IMR-90 (cell line): ENCODE measurements at regions not wholly inside any gene's neighbourhood (a gene's known extent, or its start where the extent isn't known, plus 50 kb on each side); places are given as distances from the start of the nearest gene placed in this dataset.

Experiments
- ATAC-seq: fragments of 200-7000 bp; cut with Tn5 transposase; 2 replicates; pipeline ENCODE4 v1.9.1; 2020; ENCODE audit warnings: low read depth, mild to moderate bottlenecking, moderate library complexity
- BruUV-seq: library from RNA; stranded (reverse); fragments of 400-500 nt; replicated peaks from 2 replicates; lab custom pipeline; 2021; lab: Mats Ljungman, UMichigan
- CTCF ChIA-PET: fragments of 300-600 bp; formaldehyde crosslinking; extraction: SDS; loops from one replicate; lab custom pipeline; 2021; ENCODE audit warnings: antibody characterized with exemption; lab: Yijun Ruan, JAX
- POLR2A ChIA-PET: fragments of 300-600 bp; sonication (Branson Sonifier 250); formaldehyde crosslinking; loops from one replicate; lab custom pipeline; 2022; ENCODE audit warnings: antibody characterized with exemption; ENCODE audit not compliant: unreplicated experiment; lab: Charles Lee
- DNase-seq: peaks from one replicate; pipeline ENCODE4 v3.0.0; 2013
- H2AFZ ChIP-seq: replicated peaks from 2 replicates; pipeline ENCODE3; 2013; ENCODE audit warnings: low read length, mild to moderate bottlenecking; ENCODE audit not compliant: poor library complexity
- H2AK5ac ChIP-seq: 2 replicates; pipeline ENCODE4 v1.6.1; 2013; ENCODE audit warnings: low read depth, low read length, inconsistent platforms
- H2AK9ac ChIP-seq: replicated peaks from 2 replicates; pipeline ENCODE3; 2013; ENCODE audit warnings: mild to moderate bottlenecking, low read depth, low read length, moderate library complexity; ENCODE audit not compliant: poor library complexity
- H2BK120ac ChIP-seq: 2 replicates; pipeline ENCODE4 v1.6.1; 2013; ENCODE audit warnings: low read depth, low read length, inconsistent platforms
- H2BK15ac ChIP-seq: 3 replicates; pipeline ENCODE4 v1.6.1; 2013; ENCODE audit warnings: low read depth, low read length, inconsistent platforms
- H2BK20ac ChIP-seq: 2 replicates; pipeline ENCODE4 v1.6.1; 2013; ENCODE audit warnings: low read depth, mild to moderate bottlenecking, inconsistent platforms, low read length, moderate library complexity
- H2BK5ac ChIP-seq: 2 replicates; pipeline ENCODE4 v1.6.1; 2013; ENCODE audit warnings: mild to moderate bottlenecking, low read depth, low read length, inconsistent platforms; ENCODE audit not compliant: poor library complexity, severe bottlenecking
- H3K14ac ChIP-seq: replicated peaks from 2 replicates; pipeline ENCODE4 v1.6.1; 2013; ENCODE audit warnings: low read depth, low read length, inconsistent platforms
- H3K18ac ChIP-seq: 2 replicates; pipeline ENCODE4 v1.6.1; 2013; ENCODE audit warnings: low read depth, low read length, control low read depth
- H3K23ac ChIP-seq: 2 replicates; pipeline ENCODE4 v1.6.1; 2013; ENCODE audit warnings: low read depth, low read length, inconsistent platforms
- H3K27ac ChIP-seq: 2 replicates; pipeline ENCODE4 v1.5.1; 2013; ENCODE audit warnings: mild to moderate bottlenecking, control low read depth, low read length; ENCODE audit not compliant: insufficient read depth
- H3K27me3 ChIP-seq: 2 replicates; pipeline ENCODE4 v1.6.1; 2013; ENCODE audit warnings: low read length; ENCODE audit not compliant: control insufficient read depth, insufficient read depth
- H3K36me3 ChIP-seq: 2 replicates; pipeline ENCODE4 v1.6.1; 2013; ENCODE audit warnings: low read length, mixed read lengths; ENCODE audit not compliant: control insufficient read depth, insufficient read depth
- H3K4ac ChIP-seq: 2 replicates; pipeline ENCODE4 v1.6.1; 2013; ENCODE audit warnings: low read depth, low read length, inconsistent platforms
- H3K4me1 ChIP-seq: 2 replicates; pipeline ENCODE4 v1.6.1; 2013; ENCODE audit warnings: low read length, mixed read lengths; ENCODE audit not compliant: control insufficient read depth, insufficient read depth
- H3K4me2 ChIP-seq: 2 replicates; pipeline ENCODE4 v1.6.1; 2013; ENCODE audit warnings: low read depth, mild to moderate bottlenecking, control low read depth, low read length, moderate library complexity
- H3K4me3 ChIP-seq: 2 replicates; pipeline ENCODE4 v1.5.1; 2013; ENCODE audit warnings: low read depth, mild to moderate bottlenecking, control low read depth, low read length, moderate library complexity; ENCODE audit not compliant: insufficient read depth
- H3K56ac ChIP-seq: 2 replicates; pipeline ENCODE4 v1.6.1; 2013; ENCODE audit warnings: low read length, inconsistent platforms; ENCODE audit not compliant: insufficient read depth; ENCODE audit errors: extremely low read depth
- H3K79me1 ChIP-seq, 2 experiments: 2 replicates each; pipeline ENCODE4 v1.6.1; 2013; ENCODE audit warnings: low read length in 2 of 2, inconsistent platforms in 1 of 2, low read depth in 1 of 2
- H3K9ac ChIP-seq: 2 replicates; pipeline ENCODE4 v1.6.1; 2013; ENCODE audit warnings: low read depth, low read length, control low read depth
- H3K9me1 ChIP-seq: 2 replicates; pipeline ENCODE4 v1.6.1; 2013; ENCODE audit warnings: low read length, inconsistent platforms; ENCODE audit not compliant: insufficient read depth
- H3K9me3 ChIP-seq: 2 replicates; pipeline ENCODE4 v1.6.1; 2013; ENCODE audit warnings: low read length; ENCODE audit not compliant: control insufficient read depth, insufficient read depth
- H4K20me1 ChIP-seq: 2 replicates; pipeline ENCODE4 v1.6.1; 2013; ENCODE audit warnings: low read length, inconsistent platforms; ENCODE audit not compliant: insufficient read depth
- H4K5ac ChIP-seq: 2 replicates; pipeline ENCODE4 v1.6.1; 2013; ENCODE audit warnings: mild to moderate bottlenecking, low read depth, low read length, control low read depth
- H4K8ac ChIP-seq, 2 experiments: 2 replicates each; pipeline ENCODE4 v1.6.1; 2013; ENCODE audit warnings: low read depth in 2 of 2, low read length in 2 of 2, control low read depth in 1 of 2, inconsistent platforms in 1 of 2
- H4K91ac ChIP-seq: 2 replicates; pipeline ENCODE4 v1.6.1; 2013; ENCODE audit warnings: low read depth, low read length, inconsistent platforms; ENCODE audit not compliant: insufficient read depth
- CTCF ChIP-seq: conservative IDR thresholded peaks from 2 replicates; pipeline ENCODE4 v1.5.1; 2012; ENCODE audit warnings: mild to moderate bottlenecking, low read depth, low read length, improper control_type of control experiment
- RCOR1 ChIP-seq: IDR thresholded peaks from 2 replicates; pipeline ENCODE4 v1.6.1; 2012; ENCODE audit warnings: mild to moderate bottlenecking, low read length, improper control_type of control experiment; ENCODE audit not compliant: insufficient replicate concordance
- RFX5 ChIP-seq: IDR thresholded peaks from 2 replicates; pipeline ENCODE4 v1.8.0; 2012; ENCODE audit warnings: low read depth, mild to moderate bottlenecking, low read length, moderate library complexity
- USF2 ChIP-seq: fragments of 150-350 bp; IDR thresholded peaks from 2 replicates; pipeline ENCODE4 v1.6.1; 2017; ENCODE audit warnings: mild to moderate bottlenecking, antibody characterized with exemption, low read length, low read depth
- dilution Hi-C: fragments of 300-500 bp; cut with HindIII; formaldehyde crosslinking; loops from one replicate; pipeline ENCODE4 v1.14.3; 2018; ENCODE audit warnings: low sequenced_read_pairs; ENCODE audit not compliant: unreplicated experiment
- in situ Hi-C: fragments of 300-500 bp; cut with MboI; formaldehyde crosslinking; loops from 3 replicates; pipeline ENCODE4 v1.14.3; 2019; ENCODE audit warnings: low sequenced_read_pairs, inconsistent platforms, mixed read lengths
- intact Hi-C: fragments of 100-400 bp; cut with micrococcal nuclease; formaldehyde crosslinking; loops from 2 replicates; pipeline ENCODE4 v1.10.0; 2022

GRCh38 chrX:40457406-40457805 is 123.4 kb upstream of the ATP6AP2 start:
- intact Hi-C loops, result no loop called here

More at GRCh38 chrX:40457406-40457805, 123.4 kb upstream of the ATP6AP2 start:
- H2BK120ac ChIP-seq, result no peak overlapping the region
- no peaks in the 10 kb centered on the region for H3K36me3 ChIP-seq
- no peak overlapping the region for H3K4me3 ChIP-seq
- H3K18ac ChIP-seq, result no peak overlapping the region
- H3K9me1 ChIP-seq, result no peaks in the 10 kb centered on the region
- no peak overlapping the region for H3K4ac ChIP-seq
- ChIA-PET POLR2A (no interaction called here), CTCF (no interaction called here)
- no peak overlapping the region for H2AFZ ChIP-seq
- no peak overlapping the region for H3K27ac ChIP-seq
- peaks cover 3% of the 10 kb centered on the region for H3K9me3 ChIP-seq
- H3K4me1 ChIP-seq, result no peaks in the 10 kb centered on the region
- no peak overlapping the region for H4K91ac ChIP-seq
- no peak overlapping the region for H3K4me2 ChIP-seq
- DNase-seq (no peak), ATAC-seq (no peak)
- dilution Hi-C loops (no loop called here), in situ Hi-C loops (no loop called here)
- H3K56ac ChIP-seq, result no peak overlapping the region
- no peak overlapping the region for H2BK20ac ChIP-seq
- TF ChIP-seq CTCF (no peak), RFX5 (no peak), RCOR1 (no peak), USF2 (no peak)
- H2BK5ac ChIP-seq, result no peak overlapping the region
- no peaks in the 10 kb centered on the region for H4K20me1 ChIP-seq
- H3K14ac ChIP-seq, result no peak overlapping the region
- H4K8ac ChIP-seq, result no peak overlapping the region
- H3K79me1 ChIP-seq, result no peaks in the 10 kb centered on the region
- H4K5ac ChIP-seq, result no peak overlapping the region
- no peak overlapping the region for H2BK15ac ChIP-seq
- no peak overlapping the region for H3K9ac ChIP-seq
- BruUV-seq, result no TSS peak
- no peak overlapping the region for H2AK5ac ChIP-seq
- no peak overlapping the region for H3K23ac ChIP-seq
- peaks cover 35% of the 10 kb centered on the region for H3K27me3 ChIP-seq
- H2AK9ac ChIP-seq, result no peak overlapping the region
